PFSK-1 (cell line): ENCODE measurements at regions not wholly inside any gene's neighbourhood (a gene's known extent, or its start where the extent isn't known, plus 50 kb on each side); places are given as distances from the start of the nearest gene placed in this dataset.

Experiments
- SIN3A ChIP-seq: IDR thresholded peaks from 2 replicates; pipeline ENCODE4 v1.6.1; 2012; ENCODE audit warnings: mild to moderate bottlenecking, low read length, moderate library complexity, borderline replicate concordance; ENCODE audit not compliant: insufficient read depth
- TAF1 ChIP-seq: IDR thresholded peaks from 2 replicates; pipeline ENCODE4 v1.6.1; 2012; ENCODE audit warnings: low read length, control low read depth, borderline replicate concordance; ENCODE audit not compliant: insufficient read depth

- TF ChIP-seq TAF1 (no peak), SIN3A (no peak)
These were observed 541.7 kb downstream of the BCOR start for GRCh38 chrX:39556056-39556455.
